ENCODE measurements at regions not wholly inside any gene's neighbourhood (a gene's known extent, or its start where the extent isn't known, plus 50 kb on each side); places are given as distances from the start of the nearest gene placed in this dataset.

DNA sequence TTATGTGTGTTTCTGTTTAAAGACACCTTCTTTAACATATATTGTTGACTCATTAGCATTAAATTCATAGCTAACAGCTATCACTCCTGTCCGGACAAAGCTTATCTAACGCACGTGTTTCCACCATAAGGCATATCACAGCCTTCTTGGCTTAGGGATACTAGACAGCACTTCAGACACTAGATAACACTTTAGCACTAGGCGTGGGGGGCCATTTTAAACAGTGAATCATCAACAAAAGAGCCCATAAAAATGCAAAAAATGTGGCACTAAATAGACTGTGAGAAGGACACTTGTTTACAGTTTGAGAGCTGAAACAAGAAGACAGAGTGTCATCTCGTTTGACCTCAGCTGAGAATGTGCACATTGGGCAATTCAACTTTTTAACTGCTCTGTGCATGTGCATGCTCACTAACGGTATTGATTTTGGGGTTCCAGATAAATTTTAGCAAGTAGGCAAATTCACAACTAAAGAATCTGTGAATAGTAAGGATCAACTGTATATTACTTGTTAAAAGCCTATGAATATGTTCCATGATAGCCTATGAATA, 58.9 kb upstream of the RAI2 start (continued):
- peak; percentile 62 for TF ChIP-seq FOSL1 (tag; conservative IDR thresholded peaks at IDR 0.05)
- TF ChIP-seq BMI1 (IDR thresholded peaks at IDR 0.05; ENCODE audit: low read length): no peak
- no peak for TF ChIP-seq ZNF316 (IDR thresholded peaks at IDR 0.05)
- no peak for TF ChIP-seq SMC3 (conservative IDR thresholded peaks at IDR 0.05; ENCODE audit: insufficient read depth, low read depth, low read length)
- peak; percentile 20; the same call in 1 of the 2 replicates for TF ChIP-seq EP300 (IDR thresholded peaks at IDR 0.05; ENCODE audit: low read length)
- TF ChIP-seq USF1 (CRISPR knock-in tag; IDR thresholded peaks at IDR 0.05): no peak
- no peak for TF ChIP-seq ID3 (CRISPR knock-in tag; IDR thresholded peaks at IDR 0.05)
- no peak for TF ChIP-seq ID3 (tag; IDR thresholded peaks at IDR 0.05)
- TF ChIP-seq ZNF408 (CRISPR knock-in tag; IDR thresholded peaks at IDR 0.05; ENCODE audit: low read depth): no peak
- peak in 1 of 2 experiments; percentile 26; a peak in 1 of 4 replicates for TF ChIP-seq RCOR1 (IDR thresholded peaks at IDR 0.05; ENCODE audit: borderline replicate concordance in 1 of 2, low read depth in 2 of 2, low read length in 2 of 2)
- no peak for TF ChIP-seq RBM14 (IDR thresholded peaks at IDR 0.05; ENCODE audit: borderline replicate concordance, insufficient read depth, low read depth, low read length)
- TF ChIP-seq NFE2 (IDR thresholded peaks at IDR 0.05; ENCODE audit: low read depth): no peak
- no peak for TF ChIP-seq JUN (IDR thresholded peaks at IDR 0.05; ENCODE audit: borderline replicate concordance, low read depth, low read length)
- TF ChIP-seq JUN (CRISPR knock-in tag; IDR thresholded peaks at IDR 0.05; ENCODE audit: borderline replicate concordance): no peak
- no peak for TF ChIP-seq SMARCC2 (IDR thresholded peaks at IDR 0.05; ENCODE audit: low read depth)
- no peak for TF ChIP-seq POLR2A (conservative IDR thresholded peaks at IDR 0.05)
- TF ChIP-seq, protein P1, sequence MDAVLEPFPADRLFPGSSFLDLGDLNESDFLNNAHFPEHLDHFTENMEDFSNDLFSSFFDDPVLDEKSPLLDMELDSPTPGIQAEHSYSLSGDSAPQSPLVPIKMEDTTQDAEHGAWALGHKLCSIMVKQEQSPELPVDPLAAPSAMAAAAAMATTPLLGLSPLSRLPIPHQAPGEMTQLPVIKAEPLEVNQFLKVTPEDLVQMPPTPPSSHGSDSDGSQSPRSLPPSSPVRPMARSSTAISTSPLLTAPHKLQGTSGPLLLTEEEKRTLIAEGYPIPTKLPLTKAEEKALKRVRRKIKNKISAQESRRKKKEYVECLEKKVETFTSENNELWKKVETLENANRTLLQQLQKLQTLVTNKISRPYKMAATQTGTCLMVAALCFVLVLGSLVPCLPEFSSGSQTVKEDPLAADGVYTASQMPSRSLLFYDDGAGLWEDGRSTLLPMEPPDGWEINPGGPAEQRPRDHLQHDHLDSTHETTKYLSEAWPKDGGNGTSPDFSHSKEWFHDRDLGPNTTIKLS (IDR thresholded peaks at IDR 0.05; ENCODE audit: borderline replicate concordance, low read depth): no peak
- TF ChIP-seq NFIC (IDR thresholded peaks at IDR 0.05): peak; percentile 49
- no peak for TF ChIP-seq ARID3B (CRISPR knock-in tag; IDR thresholded peaks at IDR 0.05; ENCODE audit: borderline replicate concordance)
- no peak for TF ChIP-seq MTA3 (IDR thresholded peaks at IDR 0.05; ENCODE audit: borderline replicate concordance)
- TF ChIP-seq THAP12 (CRISPR knock-in tag; IDR thresholded peaks at IDR 0.05): no peak

All from K562 (cell line).